GM23338 (cell line): ENCODE measurements at regions not wholly inside any gene's neighbourhood (a gene's known extent, or its start where the extent isn't known, plus 50 kb on each side); places are given as distances from the start of the nearest gene placed in this dataset.

Experiments used
- ATAC-seq: fragments of 200-7000 bp; cut with Tn5 transposase; 3 replicates; pipeline ENCODE4 v1.9.1; 2020
- DNase-seq: peaks from one replicate; pipeline ENCODE4 v3.0.0-alpha.2; 2015; ENCODE audit warnings: low spot score
- H2AFZ ChIP-seq: fragments of 200-600 bp; sonication (generic); 2 replicates; pipeline ENCODE4 v1.8.0; 2016; ENCODE audit warnings: antibody characterized with exemption, mild to moderate bottlenecking, moderate library complexity
- H3F3A ChIP-seq: fragments of 200-600 bp; sonication (generic); replicated peaks from 2 replicates; pipeline ENCODE4 v1.8.0; 2017; ENCODE audit warnings: antibody characterized with exemption, mixed run types, low read depth
- H3K27ac ChIP-seq: fragments of 200-600 bp; sonication (generic); 2 replicates; pipeline ENCODE4 v1.6.1; 2016; ENCODE audit warnings: low read depth
- H3K27me3 ChIP-seq: fragments of 200-600 bp; sonication (generic); 2 replicates; pipeline ENCODE4 v1.8.0; 2016; ENCODE audit warnings: mild to moderate bottlenecking, mixed run types, moderate library complexity; ENCODE audit not compliant: insufficient read depth
- H3K36me3 ChIP-seq: fragments of 200-600 bp; sonication (generic); 2 replicates; pipeline ENCODE4 v1.8.0; 2016; ENCODE audit warnings: mild to moderate bottlenecking; ENCODE audit not compliant: insufficient read depth
- H3K4me1 ChIP-seq: fragments of 200-600 bp; sonication (generic); 2 replicates; pipeline ENCODE4 v1.8.0; 2016; ENCODE audit warnings: mild to moderate bottlenecking, moderate library complexity; ENCODE audit not compliant: insufficient read depth
- H3K4me2 ChIP-seq: fragments of 200-600 bp; sonication (generic); 2 replicates; pipeline ENCODE4 v1.7.1; 2017; ENCODE audit warnings: mixed run types
- H3K4me3 ChIP-seq: fragments of 200-600 bp; sonication (generic); 2 replicates; pipeline ENCODE4 v1.6.1; 2016; ENCODE audit warnings: mixed run types
- H3K79me2 ChIP-seq: fragments of 200-600 bp; sonication (generic); replicated peaks from 2 replicates; pipeline ENCODE4 v1.8.0; 2017; ENCODE audit warnings: mild to moderate bottlenecking; ENCODE audit not compliant: insufficient read depth
- H3K9me2 ChIP-seq: fragments of 200-600 bp; sonication (generic); 2 replicates; pipeline ENCODE4 v1.8.0; 2017; ENCODE audit not compliant: insufficient read depth
- H4K20me1 ChIP-seq: fragments of 200-600 bp; sonication (generic); replicated peaks from 2 replicates; pipeline ENCODE4 v1.8.0; 2017; ENCODE audit warnings: mild to moderate bottlenecking; ENCODE audit not compliant: insufficient read depth
- H3K27ac Mint-ChIP-seq: 2 replicates; pipeline ENCODE4 v1.8.0; 2020; ENCODE audit warnings: inconsistent platforms, mild to moderate bottlenecking, moderate library complexity, mixed read lengths
- H3K27me3 Mint-ChIP-seq: 3 replicates; pipeline ENCODE4 v1.8.0; 2022; ENCODE audit warnings: low read depth, mild to moderate bottlenecking, moderate library complexity, mixed read lengths, inconsistent platforms; ENCODE audit not compliant: insufficient read depth, poor library complexity
- H3K36me3 Mint-ChIP-seq: 3 replicates; pipeline ENCODE4 v1.8.0; 2021; ENCODE audit warnings: low read depth, mild to moderate bottlenecking, inconsistent platforms, moderate library complexity, mixed read lengths
- H3K4me1 Mint-ChIP-seq: 3 replicates; pipeline ENCODE4 v1.8.0; 2020; ENCODE audit warnings: mild to moderate bottlenecking, inconsistent platforms, mixed read lengths
- H3K4me3 Mint-ChIP-seq: 3 replicates; pipeline ENCODE4 v1.8.0; 2021; ENCODE audit warnings: moderate library complexity, mild to moderate bottlenecking, inconsistent platforms, mixed read lengths
- H3K9me3 Mint-ChIP-seq: 3 replicates; pipeline ENCODE4 v1.8.0; 2020; ENCODE audit warnings: moderate library complexity, mild to moderate bottlenecking, inconsistent platforms, mixed read lengths
- CREB1 ChIP-seq: fragments of 250-450 bp; sonication (Bioruptor Pico); IDR thresholded peaks from 2 replicates; pipeline ENCODE4 v1.5.0; 2020; ENCODE audit warnings: low read depth, mild to moderate bottlenecking, moderate library complexity
- EZH2phosphoT487 ChIP-seq: fragments of 200-600 bp; sonication (generic); IDR thresholded peaks from one replicate; pipeline ENCODE4 v1.8.1; 2018; ENCODE audit warnings: antibody characterized with exemption; ENCODE audit not compliant: unreplicated experiment
- JUNB ChIP-seq: IDR thresholded peaks from one replicate; pipeline ENCODE4 v1.6.1; 2016; ENCODE audit warnings: antibody characterized with exemption; ENCODE audit not compliant: unreplicated experiment
- NANOG ChIP-seq: IDR thresholded peaks from 2 replicates; pipeline ENCODE4 v1.6.1; 2016; ENCODE audit warnings: antibody characterized with exemption, borderline replicate concordance
- STAT1 ChIP-seq: IDR thresholded peaks from one replicate; pipeline ENCODE4 v1.6.1; 2016; ENCODE audit warnings: antibody characterized with exemption; ENCODE audit not compliant: unreplicated experiment
- ZNF114 ChIP-seq: fragments of 250-450 bp; sonication (Bioruptor Pico); IDR thresholded peaks from 2 replicates; pipeline ENCODE4 v1.5.0; 2020; ENCODE audit warnings: mild to moderate bottlenecking, moderate library complexity
- TF ChIP-seq, protein P1 (sequence below), 2 experiments: fragments of 200-600 bp in 1 of 2; sonication (generic) in 1 of 2; conservative IDR thresholded peaks; 2 replicates each; pipeline versions ENCODE4 v1.5.1 to v1.6.1; 2016 to 2017; ENCODE audit warnings: antibody characterized with exemption in 2 of 2, low read depth in 2 of 2, mild to moderate bottlenecking in 2 of 2, moderate library complexity in 1 of 2
- TF ChIP-seq, protein P2 (sequence below): fragments of 250-450 bp; sonication (Bioruptor Pico); IDR thresholded peaks from 2 replicates; pipeline ENCODE4 v1.5.0; 2020; ENCODE audit warnings: mild to moderate bottlenecking, moderate library complexity
- TF ChIP-seq, protein P3 (sequence below): IDR thresholded peaks from 2 replicates; pipeline ENCODE4 v1.6.1; 2016; ENCODE audit warnings: antibody characterized with exemption

DNA sequence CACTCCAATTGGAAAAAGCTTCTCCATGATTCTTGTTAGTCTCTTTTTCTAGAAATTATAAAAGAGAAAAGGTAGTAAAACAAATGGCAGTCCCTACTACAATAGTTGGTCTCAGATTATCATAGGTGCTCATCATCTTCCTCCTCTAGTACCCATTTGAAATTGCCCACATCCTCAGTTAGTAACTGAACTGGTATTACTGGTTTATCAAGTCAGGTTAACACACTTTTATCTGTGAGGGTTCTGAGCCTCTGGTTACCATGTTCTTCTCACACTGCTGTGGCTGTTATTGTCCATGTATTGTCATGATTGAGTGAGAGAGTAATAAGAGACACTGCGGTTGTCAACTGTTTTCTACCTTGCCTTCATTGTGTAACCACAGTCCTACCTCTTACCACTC, 901.7 kb downstream of the TLE1 start:
- no peaks in the 10 kb centered on the region for H3K27me3 ChIP-seq
- H3K4me1 Mint-ChIP-seq, result no peaks in the 10 kb centered on the region
- no peak for TF ChIP-seq STAT1
- TF ChIP-seq, protein P1, sequence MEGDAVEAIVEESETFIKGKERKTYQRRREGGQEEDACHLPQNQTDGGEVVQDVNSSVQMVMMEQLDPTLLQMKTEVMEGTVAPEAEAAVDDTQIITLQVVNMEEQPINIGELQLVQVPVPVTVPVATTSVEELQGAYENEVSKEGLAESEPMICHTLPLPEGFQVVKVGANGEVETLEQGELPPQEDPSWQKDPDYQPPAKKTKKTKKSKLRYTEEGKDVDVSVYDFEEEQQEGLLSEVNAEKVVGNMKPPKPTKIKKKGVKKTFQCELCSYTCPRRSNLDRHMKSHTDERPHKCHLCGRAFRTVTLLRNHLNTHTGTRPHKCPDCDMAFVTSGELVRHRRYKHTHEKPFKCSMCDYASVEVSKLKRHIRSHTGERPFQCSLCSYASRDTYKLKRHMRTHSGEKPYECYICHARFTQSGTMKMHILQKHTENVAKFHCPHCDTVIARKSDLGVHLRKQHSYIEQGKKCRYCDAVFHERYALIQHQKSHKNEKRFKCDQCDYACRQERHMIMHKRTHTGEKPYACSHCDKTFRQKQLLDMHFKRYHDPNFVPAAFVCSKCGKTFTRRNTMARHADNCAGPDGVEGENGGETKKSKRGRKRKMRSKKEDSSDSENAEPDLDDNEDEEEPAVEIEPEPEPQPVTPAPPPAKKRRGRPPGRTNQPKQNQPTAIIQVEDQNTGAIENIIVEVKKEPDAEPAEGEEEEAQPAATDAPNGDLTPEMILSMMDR (conservative IDR thresholded peaks at IDR 0.05; ENCODE audit: low read depth in 2 of 2), result no peak
- TF ChIP-seq, protein P2, sequence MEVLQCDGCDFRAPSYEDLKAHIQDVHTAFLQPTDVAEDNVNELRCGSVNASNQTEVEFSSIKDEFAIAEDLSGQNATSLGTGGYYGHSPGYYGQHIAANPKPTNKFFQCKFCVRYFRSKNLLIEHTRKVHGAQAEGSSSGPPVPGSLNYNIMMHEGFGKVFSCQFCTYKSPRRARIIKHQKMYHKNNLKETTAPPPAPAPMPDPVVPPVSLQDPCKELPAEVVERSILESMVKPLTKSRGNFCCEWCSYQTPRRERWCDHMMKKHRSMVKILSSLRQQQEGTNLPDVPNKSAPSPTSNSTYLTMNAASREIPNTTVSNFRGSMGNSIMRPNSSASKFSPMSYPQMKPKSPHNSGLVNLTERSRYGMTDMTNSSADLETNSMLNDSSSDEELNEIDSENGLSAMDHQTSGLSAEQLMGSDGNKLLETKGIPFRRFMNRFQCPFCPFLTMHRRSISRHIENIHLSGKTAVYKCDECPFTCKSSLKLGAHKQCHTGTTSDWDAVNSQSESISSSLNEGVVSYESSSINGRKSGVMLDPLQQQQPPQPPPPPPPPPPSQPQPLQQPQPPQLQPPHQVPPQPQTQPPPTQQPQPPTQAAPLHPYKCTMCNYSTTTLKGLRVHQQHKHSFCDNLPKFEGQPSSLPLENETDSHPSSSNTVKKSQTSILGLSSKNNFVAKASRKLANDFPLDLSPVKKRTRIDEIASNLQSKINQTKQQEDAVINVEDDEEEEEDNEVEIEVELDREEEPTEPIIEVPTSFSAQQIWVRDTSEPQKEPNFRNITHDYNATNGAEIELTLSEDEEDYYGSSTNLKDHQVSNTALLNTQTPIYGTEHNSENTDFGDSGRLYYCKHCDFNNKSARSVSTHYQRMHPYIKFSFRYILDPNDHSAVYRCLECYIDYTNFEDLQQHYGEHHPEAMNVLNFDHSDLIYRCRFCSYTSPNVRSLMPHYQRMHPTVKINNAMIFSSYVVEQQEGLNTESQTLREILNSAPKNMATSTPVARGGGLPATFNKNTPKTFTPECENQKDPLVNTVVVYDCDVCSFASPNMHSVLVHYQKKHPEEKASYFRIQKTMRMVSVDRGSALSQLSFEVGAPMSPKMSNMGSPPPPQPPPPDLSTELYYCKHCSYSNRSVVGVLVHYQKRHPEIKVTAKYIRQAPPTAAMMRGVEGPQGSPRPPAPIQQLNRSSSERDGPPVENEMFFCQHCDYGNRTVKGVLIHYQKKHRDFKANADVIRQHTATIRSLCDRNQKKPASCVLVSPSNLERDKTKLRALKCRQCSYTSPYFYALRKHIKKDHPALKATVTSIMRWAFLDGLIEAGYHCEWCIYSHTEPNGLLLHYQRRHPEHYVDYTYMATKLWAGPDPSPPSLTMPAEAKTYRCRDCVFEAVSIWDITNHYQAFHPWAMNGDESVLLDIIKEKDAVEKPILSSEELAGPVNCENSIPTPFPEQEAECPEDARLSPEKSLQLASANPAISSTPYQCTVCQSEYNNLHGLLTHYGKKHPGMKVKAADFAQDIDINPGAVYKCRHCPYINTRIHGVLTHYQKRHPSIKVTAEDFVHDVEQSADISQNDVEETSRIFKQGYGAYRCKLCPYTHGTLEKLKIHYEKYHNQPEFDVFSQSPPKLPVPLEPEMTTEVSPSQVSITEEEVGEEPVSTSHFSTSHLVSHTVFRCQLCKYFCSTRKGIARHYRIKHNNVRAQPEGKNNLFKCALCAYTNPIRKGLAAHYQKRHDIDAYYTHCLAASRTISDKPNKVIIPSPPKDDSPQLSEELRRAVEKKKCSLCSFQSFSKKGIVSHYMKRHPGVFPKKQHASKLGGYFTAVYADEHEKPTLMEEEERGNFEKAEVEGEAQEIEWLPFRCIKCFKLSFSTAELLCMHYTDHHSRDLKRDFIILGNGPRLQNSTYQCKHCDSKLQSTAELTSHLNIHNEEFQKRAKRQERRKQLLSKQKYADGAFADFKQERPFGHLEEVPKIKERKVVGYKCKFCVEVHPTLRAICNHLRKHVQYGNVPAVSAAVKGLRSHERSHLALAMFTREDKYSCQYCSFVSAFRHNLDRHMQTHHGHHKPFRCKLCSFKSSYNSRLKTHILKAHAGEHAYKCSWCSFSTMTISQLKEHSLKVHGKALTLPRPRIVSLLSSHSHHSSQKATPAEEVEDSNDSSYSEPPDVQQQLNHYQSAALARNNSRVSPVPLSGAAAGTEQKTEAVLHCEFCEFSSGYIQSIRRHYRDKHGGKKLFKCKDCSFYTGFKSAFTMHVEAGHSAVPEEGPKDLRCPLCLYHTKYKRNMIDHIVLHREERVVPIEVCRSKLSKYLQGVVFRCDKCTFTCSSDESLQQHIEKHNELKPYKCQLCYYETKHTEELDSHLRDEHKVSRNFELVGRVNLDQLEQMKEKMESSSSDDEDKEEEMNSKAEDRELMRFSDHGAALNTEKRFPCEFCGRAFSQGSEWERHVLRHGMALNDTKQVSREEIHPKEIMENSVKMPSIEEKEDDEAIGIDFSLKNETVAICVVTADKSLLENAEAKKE (CRISPR knock-in tag), result no peak
- TF ChIP-seq, protein P3, sequence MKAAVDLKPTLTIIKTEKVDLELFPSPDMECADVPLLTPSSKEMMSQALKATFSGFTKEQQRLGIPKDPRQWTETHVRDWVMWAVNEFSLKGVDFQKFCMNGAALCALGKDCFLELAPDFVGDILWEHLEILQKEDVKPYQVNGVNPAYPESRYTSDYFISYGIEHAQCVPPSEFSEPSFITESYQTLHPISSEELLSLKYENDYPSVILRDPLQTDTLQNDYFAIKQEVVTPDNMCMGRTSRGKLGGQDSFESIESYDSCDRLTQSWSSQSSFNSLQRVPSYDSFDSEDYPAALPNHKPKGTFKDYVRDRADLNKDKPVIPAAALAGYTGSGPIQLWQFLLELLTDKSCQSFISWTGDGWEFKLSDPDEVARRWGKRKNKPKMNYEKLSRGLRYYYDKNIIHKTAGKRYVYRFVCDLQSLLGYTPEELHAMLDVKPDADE, result no peak
- TF ChIP-seq CREB1 (CRISPR knock-in tag), result no peak
- TF ChIP-seq JUNB, result no peak
- no peak for TF ChIP-seq ZNF114
- TF ChIP-seq EZH2phosphoT487, result no peak
- TF ChIP-seq NANOG, result no peak
- H3K27me3 Mint-ChIP-seq, result no peaks in the 10 kb centered on the region
- H3K36me3 Mint-ChIP-seq, result no peaks in the 10 kb centered on the region
- no peak overlapping the region for H3K4me3 ChIP-seq
- DNase-seq, result no peak
- no peak for ATAC-seq
- H3K4me1 ChIP-seq, result no peaks in the 10 kb centered on the region
- no peaks in the 10 kb centered on the region for H4K20me1 ChIP-seq
- no peak overlapping the region for H3K27ac ChIP-seq
- no peak overlapping the region; the same call in 1 of the 2 replicates for H2AFZ ChIP-seq
- no peaks in the 10 kb centered on the region for H3K79me2 ChIP-seq
- peaks cover 3% of the 10 kb centered on the region; the same call in 1 of the 2 replicates for H3K9me2 ChIP-seq
- H3K4me2 ChIP-seq, result no peak overlapping the region
- H3K27ac Mint-ChIP-seq, result no peak overlapping the region
- no peaks in the 10 kb centered on the region for H3F3A ChIP-seq
- H3K36me3 ChIP-seq, result no peaks in the 10 kb centered on the region
- H3K4me3 Mint-ChIP-seq, result no peak overlapping the region
- no peaks in the 10 kb centered on the region; the same call in 2 of the 3 replicates for H3K9me3 Mint-ChIP-seq
